H1 (cell line): ENCODE measurements at regions not wholly inside any gene's neighbourhood (a gene's known extent, or its start where the extent isn't known, plus 50 kb on each side); places are given as distances from the start of the nearest gene placed in this dataset.

Source experiments
- CTCF ChIA-PET: fragments of 300-600 bp; sonication (Branson Sonifier 250); formaldehyde crosslinking; loops from one replicate; lab custom pipeline; 2021; ENCODE audit not compliant: partially characterized antibody; lab: Charles Lee
- POLR2A ChIA-PET: fragments of 300-600 bp; sonication (Branson Sonifier 250); formaldehyde crosslinking; loops from one replicate; lab custom pipeline; 2021; ENCODE audit warnings: inconsistent platforms; ENCODE audit not compliant: partially characterized antibody; lab: Charles Lee
- DNase-seq, 2 experiments: peaks; one replicate each; pipeline versions ENCODE4 v3.0.0 to v3.0.0-alpha.2; 2010 to 2022; ENCODE audit warnings: low spot score in 2 of 2, low read depth in 1 of 2, mixed read lengths in 1 of 2
- FAIRE-seq: peaks from 2 replicates; lab custom pipeline; 2011; peaks lifted over from hg19 to GRCh38; lab: Jason Lieb, UNC
- H2AFZ ChIP-seq: 2 replicates; pipeline ENCODE4 v1.8.1; 2012; ENCODE audit warnings: low read length, inconsistent platforms
- H2AK5ac ChIP-seq: 2 replicates; pipeline ENCODE4 v1.6.1; 2013; ENCODE audit warnings: low read depth, low read length
- H2BK120ac ChIP-seq: replicated peaks from 2 replicates; pipeline ENCODE3; 2013; ENCODE audit warnings: low read depth, low read length, inconsistent platforms
- H2BK12ac ChIP-seq: 2 replicates; pipeline ENCODE4 v1.6.1; 2013; ENCODE audit warnings: low read depth, low read length
- H2BK15ac ChIP-seq: 2 replicates; pipeline ENCODE4 v1.6.1; 2013; ENCODE audit warnings: low read length
- H2BK20ac ChIP-seq: 2 replicates; pipeline ENCODE4 v1.6.1; 2013; ENCODE audit warnings: low read length
- H2BK5ac ChIP-seq: 2 replicates; pipeline ENCODE4 v1.6.1; 2013; ENCODE audit warnings: low read depth, low read length
- H3K14ac ChIP-seq: 2 replicates; pipeline ENCODE4 v1.6.1; 2013; ENCODE audit warnings: inconsistent platforms; ENCODE audit not compliant: insufficient read length
- H3K18ac ChIP-seq: 2 replicates; pipeline ENCODE4 v1.6.1; 2013; ENCODE audit warnings: low read length; ENCODE audit errors: extremely low read depth
- H3K23ac ChIP-seq: 2 replicates; pipeline ENCODE4 v1.6.1; 2013; ENCODE audit warnings: inconsistent platforms; ENCODE audit not compliant: insufficient read length
- H3K23me2 ChIP-seq: 2 replicates; pipeline ENCODE4 v1.6.1; 2013; ENCODE audit warnings: low read depth, low read length
- H3K27ac ChIP-seq: 2 replicates; pipeline ENCODE4 v1.6.1; 2011; ENCODE audit warnings: low read depth, low read length, inconsistent platforms
- H3K27me3 ChIP-seq, 4 experiments: replicated peaks in 1 of 4; 1 replicate in 1 of 4; 2 replicates in 3 of 4; pipeline versions ENCODE4 v1.6.1 to v1.8.1; 2011 to 2013; ENCODE audit warnings: low read length in 3 of 4, mild to moderate bottlenecking in 3 of 4, inconsistent platforms in 2 of 4, mixed read lengths in 2 of 4, moderate library complexity in 1 of 4; ENCODE audit not compliant: control insufficient read depth in 3 of 4, insufficient read depth in 3 of 4; ENCODE audit errors: extremely low read depth in 1 of 4
- H3K36me3 ChIP-seq, 4 experiments: 2 replicates each; pipeline versions ENCODE4 v1.6.1 to v1.8.1; 2011 to 2013; ENCODE audit warnings: mild to moderate bottlenecking in 4 of 4, low read length in 3 of 4, moderate library complexity in 2 of 4, control low read depth in 1 of 4, inconsistent platforms in 1 of 4; ENCODE audit not compliant: insufficient read depth in 4 of 4, control insufficient read depth in 2 of 4
- H3K4ac ChIP-seq: replicated peaks from 2 replicates; pipeline ENCODE3; 2013; ENCODE audit warnings: low read length, low read depth, mixed read lengths, inconsistent platforms; ENCODE audit not compliant: insufficient read length
- H3K4me1 ChIP-seq, 4 experiments: replicated peaks in 1 of 4; 1 replicate in 1 of 4; 2 replicates in 3 of 4; pipeline versions ENCODE4 v1.6.1 to v1.8.1; 2011 to 2013; ENCODE audit warnings: low read length in 3 of 4, inconsistent platforms in 2 of 4, mixed read lengths in 1 of 4; ENCODE audit not compliant: insufficient read depth in 4 of 4, control insufficient read depth in 3 of 4
- H3K4me2 ChIP-seq, 2 experiments: 2 replicates each; pipeline versions ENCODE4 v1.6.1 to v1.8.1; 2011 to 2013; ENCODE audit warnings: low read depth in 2 of 2, low read length in 2 of 2, control low read depth in 1 of 2, inconsistent platforms in 1 of 2, mild to moderate bottlenecking in 1 of 2; ENCODE audit not compliant: insufficient read depth in 1 of 2
- H3K4me3 ChIP-seq, 4 experiments: fragments of 200-600, 300-600 bp in 1 of 4; sonication (generic), shearing (Covaris generic), sonication (Bioruptor Twin) in 1 of 4; 2 replicates each; pipeline versions ENCODE4 v1.5.1 to v1.8.1; 2011 to 2016; ENCODE audit warnings: low read length in 4 of 4, low read depth in 3 of 4, control low read depth in 2 of 4, inconsistent platforms in 2 of 4, mild to moderate bottlenecking in 2 of 4, mixed read lengths in 1 of 4, moderate library complexity in 1 of 4; ENCODE audit not compliant: insufficient read depth in 2 of 4; ENCODE audit errors: extremely low read depth in 1 of 4
- H3K56ac ChIP-seq: replicated peaks from 2 replicates; pipeline ENCODE3; 2013; ENCODE audit warnings: low read depth, mild to moderate bottlenecking, mixed read lengths, low read length, inconsistent platforms; ENCODE audit not compliant: insufficient read length
- H3K79me1 ChIP-seq: 2 replicates; pipeline ENCODE4 v1.6.1; 2013; ENCODE audit warnings: low read depth, low read length, control low read depth
- H3K79me2 ChIP-seq, 2 experiments: 2 replicates each; pipeline versions ENCODE4 v1.6.1 to v1.8.1; 2012 to 2013; ENCODE audit warnings: low read length in 2 of 2, mild to moderate bottlenecking in 2 of 2, inconsistent platforms in 1 of 2; ENCODE audit not compliant: insufficient read depth in 2 of 2, control insufficient read depth in 1 of 2
- H3K9ac ChIP-seq, 4 experiments: replicated peaks in 1 of 4; 1 replicate in 1 of 4; 2 replicates in 3 of 4; pipeline versions ENCODE4 v1.6.1 to v1.8.1; 2011 to 2013; ENCODE audit warnings: low read depth in 3 of 4, low read length in 3 of 4, control low read depth in 2 of 4, mild to moderate bottlenecking in 2 of 4, moderate library complexity in 2 of 4, inconsistent platforms in 1 of 4; ENCODE audit errors: extremely low read depth in 1 of 4
- H3K9me3 ChIP-seq, 2 experiments: 2 replicates each; pipeline versions ENCODE4 v1.6.1 to v1.8.1; 2012 to 2013; ENCODE audit warnings: mild to moderate bottlenecking in 2 of 2, moderate library complexity in 2 of 2, control low read depth in 1 of 2, inconsistent platforms in 1 of 2, low read depth in 1 of 2, low read length in 1 of 2, mixed read lengths in 1 of 2; ENCODE audit not compliant: insufficient read depth in 2 of 2
- H4K20me1 ChIP-seq, 2 experiments: replicated peaks in 1 of 2; 2 replicates each; pipeline versions ENCODE3 to v1.8.1; 2011 to 2013; ENCODE audit warnings: inconsistent platforms in 2 of 2, low read length in 2 of 2, mild to moderate bottlenecking in 1 of 2; ENCODE audit not compliant: insufficient read depth in 2 of 2, control insufficient read depth in 1 of 2
- H4K5ac ChIP-seq: 2 replicates; pipeline ENCODE4 v1.6.1; 2013; ENCODE audit warnings: low read length, low read depth, mixed read lengths, inconsistent platforms; ENCODE audit not compliant: insufficient read length
- H4K8ac ChIP-seq: 2 replicates; pipeline ENCODE4 v1.8.0; 2013; ENCODE audit warnings: mild to moderate bottlenecking, moderate library complexity, low read length, inconsistent platforms; ENCODE audit not compliant: insufficient read depth; ENCODE audit errors: extremely low read depth
- H4K91ac ChIP-seq: replicated peaks from 2 replicates; pipeline ENCODE3; 2013; ENCODE audit warnings: low read length, mixed read lengths, inconsistent platforms; ENCODE audit not compliant: insufficient read length
- EP300 ChIP-seq, 2 experiments: IDR thresholded peaks; 1 replicate in 1 of 2; 2 replicates in 1 of 2; pipeline ENCODE4 v1.6.1; 2011 to 2012; ENCODE audit warnings: low read depth in 2 of 2, low read length in 2 of 2, mild to moderate bottlenecking in 2 of 2, borderline replicate concordance in 1 of 2, inconsistent platforms in 1 of 2, moderate library complexity in 1 of 2
- HDAC6 ChIP-seq: IDR thresholded peaks from one replicate; pipeline ENCODE4 v1.7.1; 2012; ENCODE audit warnings: low read depth, mild to moderate bottlenecking, inconsistent platforms, low read length, moderate library complexity
- SIRT6 ChIP-seq: IDR thresholded peaks from one replicate; pipeline ENCODE4 v1.7.1; 2012; ENCODE audit warnings: low read length, inconsistent platforms
- SIX5 ChIP-seq: IDR thresholded peaks from 2 replicates; pipeline ENCODE4 v1.6.1; 2011; ENCODE audit warnings: mild to moderate bottlenecking, low read depth, low read length
- TAF1 ChIP-seq: IDR thresholded peaks from 2 replicates; pipeline ENCODE4 v1.6.1; 2011; ENCODE audit warnings: mild to moderate bottlenecking, low read depth, low read length
- ZNF274 ChIP-seq: IDR thresholded peaks from 2 replicates; pipeline ENCODE4 v1.7.0; 2012; ENCODE audit warnings: low read length, borderline replicate concordance; ENCODE audit errors: extremely low read depth
- TF ChIP-seq, protein P1 (sequence below): IDR thresholded peaks from 2 replicates; pipeline ENCODE4 v1.6.1; 2011; ENCODE audit warnings: low read depth, mild to moderate bottlenecking, low read length; ENCODE audit not compliant: insufficient read depth

DNA sequence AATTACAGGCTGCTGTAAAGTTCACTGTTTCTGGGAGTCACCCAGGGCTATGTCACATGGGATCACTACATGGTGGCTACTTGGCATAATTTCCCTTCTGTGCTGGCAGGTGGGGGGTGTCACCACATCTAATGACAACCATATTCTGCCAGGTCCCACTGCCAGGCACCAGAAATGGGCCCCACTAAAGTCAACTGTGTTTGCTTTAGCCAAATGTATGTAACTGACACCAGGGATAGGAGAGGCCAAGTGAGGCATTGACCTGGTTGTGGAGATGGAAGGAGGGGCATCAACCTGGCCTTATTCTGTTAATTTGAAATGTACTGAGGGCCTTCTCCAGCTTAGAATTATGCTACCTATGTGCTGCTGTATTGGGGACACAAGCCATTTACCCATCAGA lies 370.6 kb upstream of the PROX1 start:
- no peak overlapping the region for H2BK120ac ChIP-seq
- no peaks in the 10 kb centered on the region for H3K79me1 ChIP-seq
- no peak overlapping the region for H2AFZ ChIP-seq
- H3K4me3 ChIP-seq: no peak overlapping the region
- H3K4me1 ChIP-seq: no peaks in the 10 kb centered on the region
- H4K20me1 ChIP-seq: no peaks in the 10 kb centered on the region
- H3K9ac ChIP-seq: no peak overlapping the region
- CTCF ChIA-PET: no interaction called here
- H3K27ac ChIP-seq: no peak overlapping the region
- no peak overlapping the region for H3K18ac ChIP-seq
- no peak for DNase-seq
- FAIRE-seq: no peak
- no peak overlapping the region for H2BK12ac ChIP-seq
- no peak overlapping the region for H2AK5ac ChIP-seq
- H4K8ac ChIP-seq: no peak overlapping the region
- H2BK15ac ChIP-seq: no peak overlapping the region
- TF ChIP-seq ZNF274 (no peak), SIX5 (no peak), HDAC6 (no peak), TAF1 (no peak), EP300 (IDR thresholded peaks at IDR 0.05; ENCODE audit: borderline replicate concordance in 1 of 2, low read depth in 2 of 2, low read length in 2 of 2) (no peak), SIRT6 (no peak)
- TF ChIP-seq, protein P1, sequence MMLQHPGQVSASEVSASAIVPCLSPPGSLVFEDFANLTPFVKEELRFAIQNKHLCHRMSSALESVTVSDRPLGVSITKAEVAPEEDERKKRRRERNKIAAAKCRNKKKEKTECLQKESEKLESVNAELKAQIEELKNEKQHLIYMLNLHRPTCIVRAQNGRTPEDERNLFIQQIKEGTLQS: no peak
- H2BK5ac ChIP-seq: no peak overlapping the region
- no peaks in the 10 kb centered on the region for H3K9me3 ChIP-seq
- H3K23me2 ChIP-seq: no peaks in the 10 kb centered on the region
- no peak overlapping the region for H3K4ac ChIP-seq
- no peak overlapping the region for H2BK20ac ChIP-seq
- no peak overlapping the region for H4K5ac ChIP-seq
- no peak overlapping the region for H3K4me2 ChIP-seq
- H3K36me3 ChIP-seq: no peaks in the 10 kb centered on the region
- H3K27me3 ChIP-seq: no peaks in the 10 kb centered on the region
- POLR2A ChIA-PET: no interaction called here
- H4K91ac ChIP-seq: no peak overlapping the region
- H3K79me2 ChIP-seq: no peaks in the 10 kb centered on the region
- no peak overlapping the region for H3K14ac ChIP-seq
- H3K56ac ChIP-seq: no peak overlapping the region
- H3K23ac ChIP-seq: no peak overlapping the region
